ENCODE measurements at regions not wholly inside any gene's neighbourhood (a gene's known extent, or its start where the extent isn't known, plus 50 kb on each side); places are given as distances from the start of the nearest gene placed in this dataset.

GRCh38 chr18:27824841-27825681 is 351.9 kb downstream of the CDH2 start:
- intact Hi-C loops (cut with DNase I; ENCODE audit: low total_unique reads): no loop called here
- H3K4me1 ChIP-seq: no peaks in the 10 kb centered on the region
- in situ Hi-C loops (cut with MboI; ENCODE audit: low pct_ligation_motif_present in 1 of 4, low pct_unique_long_range_greater_than_20kb in 1 of 4, low sequenced_read_pairs in 3 of 4): no loop called here
- 78 to 83% methylated on average over 4 to 5 of the region's 5 CpGs for WGBS, 2 donors (ENCODE audit: low coverage in 1 of 2)
- H3K27me3 ChIP-seq: no peaks in the 10 kb centered on the region
- no peak overlapping the region for H3K4me3 ChIP-seq
- no peak for TF ChIP-seq POLR2AphosphoS5 (IDR thresholded peaks at IDR 0.05)
- H3K36me3 ChIP-seq: no peaks in the 10 kb centered on the region
- H3K9me3 ChIP-seq: no peaks in the 10 kb centered on the region
- no peak overlapping the region for H3K27ac ChIP-seq
- no peak for DNase-seq

- Histone ChIP-seq H3K27me3 (no peaks in the 10 kb centered on the region), H3K4me1 (no peaks in the 10 kb centered on the region), H3K9me3 (no peaks in the 10 kb centered on the region), H3K36me3 (no peaks in the 10 kb centered on the region), H3K27ac (no peak overlapping the region), H3K4me3 (no peak overlapping the region)
- in situ Hi-C loops (cut with MboI; ENCODE audit: low pct_ligation_motif_present in 1 of 4, low pct_unique_long_range_greater_than_20kb in 1 of 4, low sequenced_read_pairs in 3 of 4) (no loop called here), intact Hi-C loops (cut with DNase I; ENCODE audit: low total_unique reads) (no loop called here)
- TF ChIP-seq POLR2A (IDR thresholded peaks at IDR 0.05): no peak
- no peak for DNase-seq
- WGBS, 2 donors (ENCODE audit: low coverage in 1 of 2): 71 to 77% methylated on average over 1 to 4 of the region's 4 CpGs
These were observed 352.7 kb downstream of the CDH2 start for GRCh38 chr18:27824275-27824674.

- Histone ChIP-seq H3K27ac (no peak overlapping the region), H3K4me3 (no peak overlapping the region), H3K9me3 (no peaks in the 10 kb centered on the region), H3K27me3 (no peaks in the 10 kb centered on the region), H3K36me3 (no peaks in the 10 kb centered on the region), H3K4me1 (no peaks in the 10 kb centered on the region)
- intact Hi-C loops (cut with DNase I; ENCODE audit: low total_unique reads) (no loop called here), in situ Hi-C loops (cut with MboI; ENCODE audit: low pct_ligation_motif_present in 1 of 4, low pct_unique_long_range_greater_than_20kb in 1 of 4, low sequenced_read_pairs in 3 of 4) (no loop called here)
- 80 to 83% methylated on average over 1 to 4 of the region's 4 CpGs for WGBS, 2 donors (ENCODE audit: low coverage in 1 of 2)
- no peak for TF ChIP-seq EP300 (IDR thresholded peaks at IDR 0.05; ENCODE audit: low read depth)
- no peak for TF ChIP-seq CTCF (IDR thresholded peaks at IDR 0.05)
- no peak for TF ChIP-seq POLR2AphosphoS5 (IDR thresholded peaks at IDR 0.05)
- TF ChIP-seq POLR2A (IDR thresholded peaks at IDR 0.05): no peak
- DNase-seq: no peak
These were observed 353.9 kb downstream of the CDH2 start for GRCh38 chr18:27823053-27823452.

- Histone ChIP-seq H3K27me3 (no peaks in the 10 kb centered on the region), H3K36me3 (no peaks in the 10 kb centered on the region), H3K4me3 (no peak overlapping the region), H3K9me3 (no peaks in the 10 kb centered on the region), H3K27ac (no peak overlapping the region), H3K4me1 (no peaks in the 10 kb centered on the region)
- in situ Hi-C loops (cut with MboI; ENCODE audit: low pct_ligation_motif_present in 1 of 4, low pct_unique_long_range_greater_than_20kb in 1 of 4, low sequenced_read_pairs in 3 of 4) (no loop called here), intact Hi-C loops (cut with DNase I; ENCODE audit: low total_unique reads) (no loop called here)
- DNase-seq: no peak
- 10 to 46% methylated on average over 1 of the region's 1 CpG for WGBS, 2 donors (ENCODE audit: low coverage in 1 of 2)
- no peak for TF ChIP-seq CTCF (IDR thresholded peaks at IDR 0.05)
- no peak for TF ChIP-seq POLR2AphosphoS5 (IDR thresholded peaks at IDR 0.05)
- no peak for TF ChIP-seq EP300 (IDR thresholded peaks at IDR 0.05; ENCODE audit: low read depth)
- TF ChIP-seq POLR2A (IDR thresholded peaks at IDR 0.05): no peak
These were observed 368.2 kb downstream of the CDH2 start for GRCh38 chr18:27808683-27809082.

- in situ Hi-C loops (cut with MboI; ENCODE audit: low pct_ligation_motif_present in 1 of 4, low pct_unique_long_range_greater_than_20kb in 1 of 4, low sequenced_read_pairs in 3 of 4) (no loop called here), intact Hi-C loops (cut with DNase I; ENCODE audit: low total_unique reads) (no loop called here)
- no peak for TF ChIP-seq POLR2AphosphoS5 (IDR thresholded peaks at IDR 0.05)
- no peak for TF ChIP-seq EP300 (IDR thresholded peaks at IDR 0.05; ENCODE audit: low read depth)
- TF ChIP-seq CTCF (IDR thresholded peaks at IDR 0.05): no peak
- no peak for TF ChIP-seq POLR2A (IDR thresholded peaks at IDR 0.05)
- H3K27ac ChIP-seq: no peak overlapping the region
- H3K4me1 ChIP-seq: no peaks in the 10 kb centered on the region
- DNase-seq: no peak
- H3K27me3 ChIP-seq: no peaks in the 10 kb centered on the region
- H3K4me3 ChIP-seq: no peak overlapping the region
- no peaks in the 10 kb centered on the region for H3K9me3 ChIP-seq
- no peaks in the 10 kb centered on the region for H3K36me3 ChIP-seq
- 52 to 65% methylated on average over 2 of the region's 2 CpGs for WGBS, 2 donors (ENCODE audit: low coverage in 1 of 2)
These were observed 373.0 kb downstream of the CDH2 start for GRCh38 chr18:27803957-27804356.
